Natural killer cell (primary cell): ENCODE measurements at regions not wholly inside any gene's neighbourhood (a gene's known extent, or its start where the extent isn't known, plus 50 kb on each side); places are given as distances from the start of the nearest gene placed in this dataset.

Source experiments
- ATAC-seq, 3 donors: fragments of 150-1000 bp in 2 of 3; fragments of 200-7000 bp in 1 of 3; cut with Tn5 transposase; 1 replicate in 1 of 3; 2 replicates in 2 of 3; pipeline ENCODE4 v1.10.0; 2021; ENCODE audit warnings: mild to moderate bottlenecking in 2 of 3, moderate library complexity in 2 of 3
- DNase-seq, 2 donors: peaks; one replicate each; pipeline versions ENCODE4 v3.0.0 to v3.0.0-alpha.2; 2013 to 2021; ENCODE audit warnings: mixed read lengths in 1 of 2
- H3K27ac ChIP-seq: one replicate; pipeline ENCODE4 v1.5.1; 2013; ENCODE audit warnings: mild to moderate bottlenecking, low read length
- H3K27me3 ChIP-seq: one replicate; pipeline ENCODE4 v1.6.1; 2013; ENCODE audit warnings: low read length; ENCODE audit not compliant: control insufficient read depth, insufficient read depth
- H3K36me3 ChIP-seq: one replicate; pipeline ENCODE4 v1.6.1; 2013; ENCODE audit warnings: low read length; ENCODE audit not compliant: control insufficient read depth, insufficient read depth
- H3K4me1 ChIP-seq: one replicate; pipeline ENCODE4 v1.6.1; 2013; ENCODE audit warnings: low read length; ENCODE audit not compliant: control insufficient read depth, insufficient read depth
- H3K4me3 ChIP-seq: one replicate; pipeline ENCODE4 v1.5.1; 2013; ENCODE audit warnings: low read length
- H3K9me3 ChIP-seq: one replicate; pipeline ENCODE4 v1.6.1; 2013; ENCODE audit warnings: low read length; ENCODE audit not compliant: control insufficient read depth, insufficient read depth
- H3K27ac Mint-ChIP-seq, 2 donors: one replicate each; pipeline ENCODE4 v1.8.0; 2022; ENCODE audit warnings: mild to moderate bottlenecking in 2 of 2, mixed read lengths in 2 of 2, moderate library complexity in 1 of 2
- H3K27me3 Mint-ChIP-seq, 2 donors: one replicate each; pipeline ENCODE4 v1.8.0; 2022; ENCODE audit warnings: low read depth in 2 of 2, mixed read lengths in 2 of 2
- H3K36me3 Mint-ChIP-seq: one replicate; pipeline ENCODE4 v1.8.0; 2022; ENCODE audit warnings: mixed read lengths
- H3K4me1 Mint-ChIP-seq, 2 donors: one replicate each; pipeline ENCODE4 v1.8.0; 2022; ENCODE audit warnings: mixed read lengths in 2 of 2
- H3K4me3 Mint-ChIP-seq: one replicate; pipeline ENCODE4 v1.8.0; 2022; ENCODE audit warnings: mild to moderate bottlenecking, moderate library complexity, mixed read lengths
- H3K9me3 Mint-ChIP-seq, 2 donors: one replicate each; pipeline ENCODE4 v1.8.0; 2022; ENCODE audit warnings: mixed read lengths in 2 of 2
- WGBS: methylation state at CpG from one replicate; pipeline ENCODE4 v1.1.7; 2013; ENCODE audit warnings: missing lambda C conversion rate; ENCODE audit not compliant: insufficient coverage; 5-methylcytosine and 5-hydroxymethylcytosine counted together
- intact Hi-C: fragments of 100-400 bp; cut with micrococcal nuclease; formaldehyde crosslinking; loops from one replicate; pipeline ENCODE4 v1.14.2; 2022
- TF ChIP-seq, protein P1 (sequence below): fragments of 200-600 bp; IDR thresholded peaks from one replicate; pipeline ENCODE4 v1.8.0; 2022; ENCODE audit warnings: antibody characterized with exemption

- Mint-ChIP-seq H3K27me3 (peaks cover 0 to 5% of the 10 kb centered on the region in 2 donors), H3K36me3 (no peaks in the 10 kb centered on the region), H3K4me1 (peaks cover 0 to 4% of the 10 kb centered on the region in 2 donors), H3K27ac (no peak overlapping the region), H3K9me3 (peaks cover 0 to 4% of the 10 kb centered on the region in 2 donors), H3K4me3 (no peak overlapping the region)
- no peak for ATAC-seq
- Histone ChIP-seq H3K4me3 (no peak overlapping the region), H3K4me1 (no peaks in the 10 kb centered on the region), H3K36me3 (no peaks in the 10 kb centered on the region), H3K27ac (no peak overlapping the region), H3K9me3 (no peaks in the 10 kb centered on the region), H3K27me3 (no peaks in the 10 kb centered on the region)
- no peak for DNase-seq
- intact Hi-C loops: no loop called here
- 97% methylated on average over 5 of the region's 5 CpGs for WGBS
- TF ChIP-seq, protein P1, sequence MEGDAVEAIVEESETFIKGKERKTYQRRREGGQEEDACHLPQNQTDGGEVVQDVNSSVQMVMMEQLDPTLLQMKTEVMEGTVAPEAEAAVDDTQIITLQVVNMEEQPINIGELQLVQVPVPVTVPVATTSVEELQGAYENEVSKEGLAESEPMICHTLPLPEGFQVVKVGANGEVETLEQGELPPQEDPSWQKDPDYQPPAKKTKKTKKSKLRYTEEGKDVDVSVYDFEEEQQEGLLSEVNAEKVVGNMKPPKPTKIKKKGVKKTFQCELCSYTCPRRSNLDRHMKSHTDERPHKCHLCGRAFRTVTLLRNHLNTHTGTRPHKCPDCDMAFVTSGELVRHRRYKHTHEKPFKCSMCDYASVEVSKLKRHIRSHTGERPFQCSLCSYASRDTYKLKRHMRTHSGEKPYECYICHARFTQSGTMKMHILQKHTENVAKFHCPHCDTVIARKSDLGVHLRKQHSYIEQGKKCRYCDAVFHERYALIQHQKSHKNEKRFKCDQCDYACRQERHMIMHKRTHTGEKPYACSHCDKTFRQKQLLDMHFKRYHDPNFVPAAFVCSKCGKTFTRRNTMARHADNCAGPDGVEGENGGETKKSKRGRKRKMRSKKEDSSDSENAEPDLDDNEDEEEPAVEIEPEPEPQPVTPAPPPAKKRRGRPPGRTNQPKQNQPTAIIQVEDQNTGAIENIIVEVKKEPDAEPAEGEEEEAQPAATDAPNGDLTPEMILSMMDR: no peak
These were observed 461.6 kb downstream of the BCL11A start for GRCh38 chr2:60091894-60092293.

DNA sequence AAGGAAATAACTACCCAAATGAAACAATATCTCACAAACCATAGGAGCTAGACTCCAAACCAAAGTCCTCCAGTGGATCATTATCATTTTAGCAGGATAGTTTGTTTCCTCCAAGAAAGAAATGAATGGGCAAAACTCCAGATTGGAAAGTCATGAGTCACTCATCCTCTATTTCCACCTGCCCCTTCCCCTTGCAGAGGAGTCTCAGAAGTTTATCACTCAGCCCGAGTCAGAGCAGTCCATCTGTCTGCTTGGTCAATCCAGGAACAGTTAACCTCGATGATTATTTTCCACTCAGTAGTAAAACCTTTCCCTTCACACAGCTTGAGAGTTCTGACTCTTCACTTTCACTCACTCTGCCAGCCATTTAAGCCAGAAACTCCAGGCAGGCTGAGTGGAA, 462.2 kb downstream of the BCL11A start:
- H3K4me1 ChIP-seq: no peaks in the 10 kb centered on the region
- ATAC-seq (no peak), DNase-seq (no peak)
- no peak overlapping the region for H3K4me3 ChIP-seq
- no peaks in the 10 kb centered on the region for H3K27me3 ChIP-seq
- intact Hi-C loops: no loop called here
- H3K9me3 Mint-ChIP-seq: peaks cover 0 to 4% of the 10 kb centered on the region in 2 donors
- TF ChIP-seq, protein P1: no peak
- peaks cover 0 to 4% of the 10 kb centered on the region in 2 donors for H3K4me1 Mint-ChIP-seq
- no peaks in the 10 kb centered on the region for H3K9me3 ChIP-seq
- no peak overlapping the region for H3K4me3 Mint-ChIP-seq
- peaks cover 0 to 5% of the 10 kb centered on the region in 2 donors for H3K27me3 Mint-ChIP-seq
- H3K27ac ChIP-seq: no peak overlapping the region
- H3K36me3 ChIP-seq: no peaks in the 10 kb centered on the region
- 28% methylated on average over 2 of the region's 2 CpGs for WGBS
- no peaks in the 10 kb centered on the region for H3K36me3 Mint-ChIP-seq
- no peak overlapping the region for H3K27ac Mint-ChIP-seq

DNA sequence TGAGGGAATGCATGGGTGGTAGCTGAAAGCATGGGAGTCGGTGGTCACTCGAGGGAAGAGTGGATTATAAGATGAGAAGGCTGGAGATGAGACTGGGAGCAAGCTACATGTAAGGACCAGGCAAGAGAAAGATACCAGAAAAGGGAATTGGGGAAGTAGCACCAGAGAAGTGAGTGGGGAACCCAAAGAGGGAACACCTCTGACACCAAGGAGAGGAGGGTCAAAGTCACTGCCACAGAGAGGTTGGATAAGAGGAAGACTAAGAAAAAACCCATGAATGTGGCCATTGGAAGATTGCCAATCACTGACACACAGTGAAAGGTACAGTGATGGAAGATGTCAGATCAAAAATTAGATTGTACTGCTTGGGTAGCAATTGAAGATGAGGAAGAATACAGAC, 473.9 kb downstream of the BCL11A start:
- ATAC-seq (no peak), DNase-seq (no peak)
- H3K4me3 Mint-ChIP-seq: no peak overlapping the region
- no peaks in the 10 kb centered on the region for H3K36me3 Mint-ChIP-seq
- intact Hi-C loops: no loop called here
- Histone ChIP-seq H3K9me3 (no peaks in the 10 kb centered on the region), H3K27me3 (no peaks in the 10 kb centered on the region), H3K4me3 (no peak overlapping the region), H3K36me3 (no peaks in the 10 kb centered on the region), H3K4me1 (no peaks in the 10 kb centered on the region), H3K27ac (no peak overlapping the region)
- 81% methylated on average over 2 of the region's 2 CpGs for WGBS
- no peak overlapping the region for H3K27ac Mint-ChIP-seq
- no peaks in the 10 kb centered on the region for H3K27me3 Mint-ChIP-seq
- TF ChIP-seq, protein P1: no peak
- no peaks in the 10 kb centered on the region for H3K9me3 Mint-ChIP-seq
- no peaks in the 10 kb centered on the region for H3K4me1 Mint-ChIP-seq

DNA sequence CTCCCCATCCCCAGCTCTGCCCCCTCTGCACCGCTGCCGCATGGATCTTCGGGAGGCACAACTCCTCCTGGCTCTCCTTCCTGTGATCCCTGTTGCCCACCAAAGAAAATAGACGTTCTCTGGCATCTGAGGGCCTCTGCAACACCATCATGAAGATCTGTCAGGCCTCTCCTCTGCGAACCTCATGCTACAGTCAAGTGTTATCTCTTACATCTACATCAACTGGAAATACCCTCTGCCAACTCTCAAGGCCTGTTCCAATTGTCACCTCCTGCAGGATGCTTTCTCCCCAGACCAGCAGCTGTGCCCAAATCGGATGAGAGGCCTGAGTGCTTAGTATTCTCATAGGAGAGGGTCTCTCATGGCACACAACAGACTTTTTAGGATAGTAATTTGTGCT, 478.4 kb downstream of the BCL11A start:
- H3K9me3 ChIP-seq: no peaks in the 10 kb centered on the region
- TF ChIP-seq, protein P1: no peak
- H3K4me1 ChIP-seq: no peaks in the 10 kb centered on the region
- Mint-ChIP-seq H3K27ac (no peak overlapping the region), H3K4me1 (no peaks in the 10 kb centered on the region), H3K36me3 (no peaks in the 10 kb centered on the region), H3K27me3 (no peaks in the 10 kb centered on the region), H3K9me3 (no peaks in the 10 kb centered on the region), H3K4me3 (no peak overlapping the region)
- H3K4me3 ChIP-seq: no peak overlapping the region
- WGBS: 89% methylated on average over 6 of the region's 6 CpGs
- no peaks in the 10 kb centered on the region for H3K36me3 ChIP-seq
- intact Hi-C loops: no loop called here
- H3K27me3 ChIP-seq: no peaks in the 10 kb centered on the region
- DNase-seq (no peak), ATAC-seq (no peak)
- H3K27ac ChIP-seq: no peak overlapping the region
